ENCODE measurements at regions not wholly inside any gene's neighbourhood (a gene's known extent, or its start where the extent isn't known, plus 50 kb on each side); places are given as distances from the start of the nearest gene placed in this dataset.

GRCh38 chr5:17150531-17150930, 66.9 kb upstream of the BASP1 start:
- no peaks in the 10 kb centered on the region for H3K79me2 ChIP-seq (replicated peaks; ENCODE audit: insufficient read depth)
- no peak for TF ChIP-seq STAT1 (IDR thresholded peaks at IDR 0.05; ENCODE audit: unreplicated experiment)
- no peak overlapping the region for H3K4me3 ChIP-seq
- H3K4me1 ChIP-seq (ENCODE audit: insufficient read depth): peaks cover 29% of the 10 kb centered on the region
- H3K27me3 Mint-ChIP-seq (ENCODE audit: insufficient read depth, low read depth, poor library complexity): peaks cover 5% of the 10 kb centered on the region
- H3K9me3 Mint-ChIP-seq: no peaks in the 10 kb centered on the region
- peaks cover 10% of the 10 kb centered on the region for H3K9me2 ChIP-seq (ENCODE audit: insufficient read depth)
- no peak overlapping the region for H2AFZ ChIP-seq
- no peak overlapping the region for H3K27ac Mint-ChIP-seq
- H3K36me3 Mint-ChIP-seq (ENCODE audit: low read depth): no peaks in the 10 kb centered on the region
- H3K4me2 ChIP-seq: no peak overlapping the region
- no peaks in the 10 kb centered on the region for H3K36me3 ChIP-seq (ENCODE audit: insufficient read depth)
- no peaks in the 10 kb centered on the region; the same call in 1 of the 2 replicates for H3K27me3 ChIP-seq (ENCODE audit: insufficient read depth)
- DNase-seq (ENCODE audit: low spot score) (no peak), ATAC-seq (no peak)
- no peaks in the 10 kb centered on the region for H4K20me1 ChIP-seq (replicated peaks; ENCODE audit: insufficient read depth)
- no peak overlapping the region for H3K4me3 Mint-ChIP-seq
- H3K27ac ChIP-seq (ENCODE audit: low read depth): no peak overlapping the region
- H3K4me1 Mint-ChIP-seq: peaks cover 34% of the 10 kb centered on the region
- no peaks in the 10 kb centered on the region for H3F3A ChIP-seq (replicated peaks; ENCODE audit: low read depth)

- H3K27ac ChIP-seq (ENCODE audit: low read depth): no peak overlapping the region
- H3K4me3 Mint-ChIP-seq: no peak overlapping the region; the same call in 2 of the 3 replicates
- H3K4me1 Mint-ChIP-seq: peaks cover 22% of the 10 kb centered on the region
- peak; percentile 82 for ATAC-seq
- H3K4me3 ChIP-seq: no peak overlapping the region
- no peaks in the 10 kb centered on the region for H3K36me3 ChIP-seq (ENCODE audit: insufficient read depth)
- no peaks in the 10 kb centered on the region for H3K79me2 ChIP-seq (replicated peaks; ENCODE audit: insufficient read depth)
- peaks cover 22% of the 10 kb centered on the region for H3K4me1 ChIP-seq (ENCODE audit: insufficient read depth)
- no peak overlapping the region for H3K27ac Mint-ChIP-seq
- H4K20me1 ChIP-seq (replicated peaks; ENCODE audit: insufficient read depth): no peaks in the 10 kb centered on the region
- H3K36me3 Mint-ChIP-seq (ENCODE audit: low read depth): no peaks in the 10 kb centered on the region
- no peak overlapping the region for H3K4me2 ChIP-seq
- peak overlapping the region; percentile 25; the same call in 1 of the 2 replicates for H2AFZ ChIP-seq
- no peaks in the 10 kb centered on the region for H3F3A ChIP-seq (replicated peaks; ENCODE audit: low read depth)
- DNase-seq (ENCODE audit: low spot score): peak; percentile 58
- peaks cover 12% of the 10 kb centered on the region for H3K9me2 ChIP-seq (ENCODE audit: insufficient read depth)
- no peak for TF ChIP-seq ETS1 (IDR thresholded peaks at IDR 0.05)
- TF ChIP-seq ZNF462 (CRISPR knock-in tag; IDR thresholded peaks at IDR 0.05): peak; percentile 69
- no peaks in the 10 kb centered on the region; the same call in 1 of the 2 replicates for H3K27me3 ChIP-seq (ENCODE audit: insufficient read depth)
- peaks cover 5% of the 10 kb centered on the region for H3K27me3 Mint-ChIP-seq (ENCODE audit: insufficient read depth, low read depth, poor library complexity)
- no peaks in the 10 kb centered on the region for H3K9me3 Mint-ChIP-seq
These were observed 65.7 kb upstream of the BASP1 start for GRCh38 chr5:17151686-17152085.
